HFFc6 (cell line): ENCODE measurements at regions not wholly inside any gene's neighbourhood (a gene's known extent, or its start where the extent isn't known, plus 50 kb on each side); places are given as distances from the start of the nearest gene placed in this dataset.
A peak's percentile ranks its signal among the peaks of the same experiment; 100 is the strongest.

ENCODE experiments used
- DNase-seq: peaks from one replicate; pipeline ENCODE4 v3.0.0-alpha.2; 2018
- H3K27ac Mint-ChIP-seq: 2 replicates; pipeline ENCODE4 v1.8.0; 2020; ENCODE audit warnings: mild to moderate bottlenecking, mixed read lengths
- H3K27me3 Mint-ChIP-seq: 2 replicates; pipeline ENCODE4 v1.8.0; 2021; ENCODE audit warnings: mild to moderate bottlenecking, moderate library complexity, mixed read lengths; ENCODE audit not compliant: insufficient read depth
- H3K36me3 Mint-ChIP-seq: 2 replicates; pipeline ENCODE4 v1.8.0; 2021; ENCODE audit warnings: low read depth, mixed read lengths
- H3K4me1 Mint-ChIP-seq: 2 replicates; pipeline ENCODE4 v1.8.0; 2020; ENCODE audit warnings: low read depth, mixed read lengths
- H3K4me3 Mint-ChIP-seq: 2 replicates; pipeline ENCODE4 v1.8.0; 2020; ENCODE audit warnings: mild to moderate bottlenecking, moderate library complexity, mixed read lengths
- H3K9me3 Mint-ChIP-seq: 2 replicates; pipeline ENCODE4 v1.8.0; 2020; ENCODE audit warnings: mild to moderate bottlenecking, mixed read lengths
- TF ChIP-seq, protein P1 (sequence below): fragments of 200-600 bp; sonication (generic); IDR thresholded peaks from 2 replicates; pipeline ENCODE4 v1.5.0; 2021; ENCODE audit warnings: antibody characterized with exemption, mild to moderate bottlenecking

DNA sequence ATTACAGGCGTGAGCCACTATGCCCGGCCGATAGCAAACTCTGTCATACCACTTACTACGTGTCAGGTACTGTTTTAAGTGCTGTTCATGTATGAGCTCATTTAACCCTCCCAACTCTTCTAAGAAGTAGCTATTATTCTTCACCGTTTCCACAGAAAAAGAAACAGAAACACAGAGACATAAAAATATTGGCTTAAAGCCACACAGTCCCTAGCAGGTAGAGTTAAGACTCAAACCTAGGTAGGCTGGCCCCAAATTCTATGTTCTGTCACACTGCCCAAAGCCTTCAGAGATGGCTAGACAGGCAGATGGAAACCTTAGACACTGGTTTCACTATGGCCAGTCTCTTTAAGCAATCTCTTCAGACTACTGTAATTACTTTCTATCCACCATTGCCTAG, 149.8 kb upstream of the KCNMB2 start:
- no peak for DNase-seq
- H3K27ac Mint-ChIP-seq: no peak overlapping the region
- peaks cover 51% of the 10 kb centered on the region for H3K4me1 Mint-ChIP-seq
- no peak overlapping the region for H3K4me3 Mint-ChIP-seq
- no peaks in the 10 kb centered on the region for H3K27me3 Mint-ChIP-seq
- H3K9me3 Mint-ChIP-seq: no peaks in the 10 kb centered on the region
- TF ChIP-seq, protein P1, sequence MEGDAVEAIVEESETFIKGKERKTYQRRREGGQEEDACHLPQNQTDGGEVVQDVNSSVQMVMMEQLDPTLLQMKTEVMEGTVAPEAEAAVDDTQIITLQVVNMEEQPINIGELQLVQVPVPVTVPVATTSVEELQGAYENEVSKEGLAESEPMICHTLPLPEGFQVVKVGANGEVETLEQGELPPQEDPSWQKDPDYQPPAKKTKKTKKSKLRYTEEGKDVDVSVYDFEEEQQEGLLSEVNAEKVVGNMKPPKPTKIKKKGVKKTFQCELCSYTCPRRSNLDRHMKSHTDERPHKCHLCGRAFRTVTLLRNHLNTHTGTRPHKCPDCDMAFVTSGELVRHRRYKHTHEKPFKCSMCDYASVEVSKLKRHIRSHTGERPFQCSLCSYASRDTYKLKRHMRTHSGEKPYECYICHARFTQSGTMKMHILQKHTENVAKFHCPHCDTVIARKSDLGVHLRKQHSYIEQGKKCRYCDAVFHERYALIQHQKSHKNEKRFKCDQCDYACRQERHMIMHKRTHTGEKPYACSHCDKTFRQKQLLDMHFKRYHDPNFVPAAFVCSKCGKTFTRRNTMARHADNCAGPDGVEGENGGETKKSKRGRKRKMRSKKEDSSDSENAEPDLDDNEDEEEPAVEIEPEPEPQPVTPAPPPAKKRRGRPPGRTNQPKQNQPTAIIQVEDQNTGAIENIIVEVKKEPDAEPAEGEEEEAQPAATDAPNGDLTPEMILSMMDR: no peak
- H3K36me3 Mint-ChIP-seq: no peaks in the 10 kb centered on the region

DNA sequence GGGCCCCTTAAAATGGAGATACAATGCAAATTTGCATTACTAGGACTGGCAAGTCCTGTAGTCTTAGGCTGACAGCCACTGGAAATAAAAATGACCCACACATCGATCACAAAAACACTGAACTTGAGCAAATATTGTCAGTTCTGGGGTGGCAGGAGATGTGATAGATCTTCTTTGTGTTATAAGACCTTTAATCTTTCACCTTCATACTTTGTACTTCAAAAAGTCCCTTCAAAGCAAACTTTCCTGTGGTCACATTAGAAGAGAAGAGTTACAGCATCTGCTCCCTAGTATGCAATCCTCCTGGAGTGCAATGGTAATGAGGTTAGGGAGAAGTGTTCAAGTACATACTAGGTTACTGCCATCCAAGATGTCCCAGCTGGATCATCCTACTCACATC, 149.4 kb upstream of the KCNMB2 start:
- Mint-ChIP-seq H3K4me1 (peaks cover 47% of the 10 kb centered on the region), H3K27me3 (no peaks in the 10 kb centered on the region), H3K4me3 (no peak overlapping the region), H3K27ac (no peak overlapping the region), H3K36me3 (no peaks in the 10 kb centered on the region), H3K9me3 (no peaks in the 10 kb centered on the region)
- DNase-seq: no peak
- TF ChIP-seq, protein P1: no peak

DNA sequence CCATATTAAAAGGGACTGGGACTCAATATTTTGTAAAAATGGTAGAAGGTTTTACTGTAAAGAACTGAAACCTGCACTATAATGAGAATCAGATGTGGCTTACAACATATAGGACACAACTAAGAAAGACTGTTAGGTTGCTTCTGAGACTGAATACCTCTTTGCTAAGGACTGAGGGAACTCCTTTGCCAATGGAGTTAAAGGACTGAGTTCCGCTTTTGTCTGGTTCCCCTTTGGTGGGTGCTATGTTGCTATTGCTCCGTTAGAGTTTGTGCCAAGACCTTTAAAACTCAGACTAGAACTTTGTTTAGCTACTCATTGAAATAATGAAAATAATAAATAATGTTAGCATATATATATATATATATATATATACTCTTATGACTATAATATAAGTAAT, 147.8 kb upstream of the KCNMB2 start:
- Mint-ChIP-seq H3K36me3 (no peaks in the 10 kb centered on the region), H3K27me3 (no peaks in the 10 kb centered on the region), H3K9me3 (no peaks in the 10 kb centered on the region), H3K4me1 (peaks cover 42% of the 10 kb centered on the region), H3K4me3 (no peak overlapping the region), H3K27ac (no peak overlapping the region)
- DNase-seq: no peak
- TF ChIP-seq, protein P1: no peak

DNA sequence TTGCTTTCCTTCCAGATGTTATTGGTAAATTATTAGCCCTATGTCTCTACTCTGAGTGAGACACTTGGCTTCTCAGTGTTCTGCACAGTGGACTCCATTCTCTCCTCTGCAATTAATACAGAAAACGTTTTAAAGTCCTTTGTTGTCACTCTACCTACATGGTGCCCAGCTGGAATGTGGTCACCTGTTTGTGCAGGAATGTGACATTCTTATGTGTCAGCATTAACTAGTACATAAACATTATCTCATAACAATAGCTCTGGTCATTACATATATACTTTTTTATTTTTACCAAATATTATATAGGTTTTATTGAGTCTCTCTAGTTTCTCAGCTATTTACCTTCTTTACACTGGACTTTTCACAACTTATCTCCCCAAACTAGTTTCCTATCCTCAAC, 147.0 kb upstream of the KCNMB2 start:
- Mint-ChIP-seq H3K27me3 (no peaks in the 10 kb centered on the region), H3K36me3 (no peaks in the 10 kb centered on the region), H3K27ac (no peak overlapping the region), H3K4me3 (no peak overlapping the region), H3K4me1 (peaks cover 42% of the 10 kb centered on the region), H3K9me3 (no peaks in the 10 kb centered on the region)
- TF ChIP-seq, protein P1: no peak
- no peak for DNase-seq

DNA sequence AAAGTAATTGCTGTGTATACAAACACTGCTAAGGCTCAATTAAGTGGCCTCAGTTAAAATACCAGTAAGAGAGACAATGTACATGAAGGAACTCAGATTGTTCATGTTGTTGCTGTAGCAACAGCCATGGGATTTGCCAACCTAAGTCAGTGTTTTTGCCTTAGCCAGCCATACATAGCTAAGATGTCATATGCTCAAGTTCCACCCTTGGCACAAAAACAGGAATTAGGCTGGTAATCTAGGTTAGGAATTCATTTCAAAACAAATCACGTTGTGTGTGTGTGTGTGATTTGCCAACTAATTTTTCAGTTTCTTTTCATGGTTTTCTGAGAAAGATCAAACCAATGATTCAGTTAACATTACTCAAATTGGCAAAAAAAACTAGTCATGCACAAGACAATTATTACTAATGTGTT, 143.7 kb upstream of the KCNMB2 start:
- Mint-ChIP-seq H3K4me1 (peaks cover 36% of the 10 kb centered on the region), H3K36me3 (no peaks in the 10 kb centered on the region), H3K4me3 (peak overlapping the region; percentile 60), H3K27me3 (no peaks in the 10 kb centered on the region), H3K27ac (peak overlapping the region; percentile 74), H3K9me3 (no peaks in the 10 kb centered on the region)
- DNase-seq: peak; percentile 77
- TF ChIP-seq, protein P1: no peak

DNA sequence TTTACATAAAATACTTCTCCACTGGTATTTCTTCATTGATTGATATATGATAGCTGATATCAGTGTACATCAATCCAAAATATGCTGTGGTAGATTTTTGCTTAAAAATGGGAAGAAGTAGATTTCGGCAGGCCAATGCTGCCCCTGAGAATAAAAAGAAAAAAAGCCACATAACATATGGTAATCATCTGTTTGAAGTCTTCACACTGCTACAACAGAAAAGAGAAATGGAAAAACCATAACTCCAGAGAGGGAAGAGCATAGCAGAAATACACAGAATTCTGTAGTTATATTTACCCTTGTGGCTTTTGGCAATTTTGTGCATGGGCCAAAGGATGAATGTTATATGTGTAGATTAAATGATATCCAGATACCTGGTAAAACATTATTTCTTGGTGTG, 143.1 kb upstream of the KCNMB2 start:
- TF ChIP-seq, protein P1: no peak
- no peaks in the 10 kb centered on the region for H3K9me3 Mint-ChIP-seq
- H3K27me3 Mint-ChIP-seq: no peaks in the 10 kb centered on the region
- peak overlapping the region; percentile 74 for H3K27ac Mint-ChIP-seq
- peaks cover 36% of the 10 kb centered on the region for H3K4me1 Mint-ChIP-seq
- peak overlapping the region; percentile 60 for H3K4me3 Mint-ChIP-seq
- H3K36me3 Mint-ChIP-seq: no peaks in the 10 kb centered on the region
- no peak for DNase-seq
